Upper lobe of left lung (tissue), 6 donors: ENCODE measurements at regions not wholly inside any gene's neighbourhood (a gene's known extent, or its start where the extent isn't known, plus 50 kb on each side); places are given as distances from the start of the nearest gene placed in this dataset.

ENCODE experiments used
- ATAC-seq, 2 donors: fragments of 200-7000 bp; cut with Tn5 transposase; one replicate each; pipeline ENCODE4 v1.9.1; 2022; ENCODE audit warnings: mild to moderate bottlenecking in 2 of 2, moderate library complexity in 2 of 2; ENCODE audit not compliant: low FRiP score in 2 of 2
- DNase-seq, 2 donors: peaks; one replicate each; pipeline ENCODE4 v3.0.0-alpha.2; 2019 to 2020
- H3K27ac ChIP-seq, 4 donors: fragments of 200-600 bp; sonication (generic); one replicate each; pipeline ENCODE4 v1.5.1; 2016 to 2019
- H3K27me3 ChIP-seq, 4 donors: fragments of 200-600 bp; sonication (generic); one replicate each; pipeline ENCODE4 v1.5.1; 2017 to 2019
- H3K36me3 ChIP-seq, 4 donors: fragments of 200-600 bp; sonication (generic); one replicate each; pipeline ENCODE4 v1.5.1; 2016 to 2019
- H3K4me1 ChIP-seq, 4 donors: fragments of 200-600 bp; sonication (generic); one replicate each; pipeline ENCODE4 v1.5.1; 2018 to 2019
- H3K4me3 ChIP-seq, 4 donors: fragments of 200-600 bp; sonication (generic); one replicate each; pipeline ENCODE4 v1.5.1; 2017 to 2019; ENCODE audit warnings: mild to moderate bottlenecking in 2 of 4, moderate library complexity in 1 of 4
- H3K9me3 ChIP-seq, 4 donors: fragments of 200-600 bp; sonication (generic); one replicate each; pipeline ENCODE4 v1.5.1; 2018 to 2019
- CTCF ChIP-seq, 6 experiments: fragments of 450-650 bp in 4 of 6; fragments of 200-600 bp in 2 of 6; sonication (generic) in 2 of 6; IDR thresholded peaks; one replicate each; pipeline ENCODE4 v1.5.1; 2016 to 2019; ENCODE audit warnings: antibody characterized with exemption in 6 of 6
- EP300 ChIP-seq, 4 donors: sonication (generic); formaldehyde crosslinking; IDR thresholded peaks; one replicate each; pipeline ENCODE4 v1.5.1; 2017; ENCODE audit warnings: antibody characterized with exemption in 4 of 4, control low read depth in 2 of 4
- POLR2A ChIP-seq, 4 donors: fragments of 450-650 bp; IDR thresholded peaks; one replicate each; pipeline ENCODE4 v1.5.1; 2016 to 2017; ENCODE audit warnings: antibody characterized with exemption in 4 of 4, mild to moderate bottlenecking in 2 of 4
- POLR2AphosphoS5 ChIP-seq, 2 donors: sonication (generic); formaldehyde crosslinking; IDR thresholded peaks; one replicate each; pipeline ENCODE4 v1.5.1; 2017; ENCODE audit warnings: antibody characterized with exemption in 2 of 2
- WGBS, 2 donors: methylation state at CpG; one replicate each; pipeline ENCODE4 v1.1.5; 2017 to 2018; 5-methylcytosine and 5-hydroxymethylcytosine counted together
- donor health status: DM: no; HTN: no; CAD: no; lungs with moderate emphysema.
- donor health status: DM: no; HTN: yes; CAD: no; lungs with severe emphysema.

- no peak for DNase-seq
- H3K4me1 ChIP-seq: no peaks in the 10 kb centered on the region
- H3K4me3 ChIP-seq: no peak overlapping the region
- no peaks in the 10 kb centered on the region for H3K27me3 ChIP-seq
- TF ChIP-seq CTCF (IDR thresholded peaks at IDR 0.05): no peak
- TF ChIP-seq POLR2AphosphoS5 (IDR thresholded peaks at IDR 0.05): no peak
- no peak for TF ChIP-seq EP300 (IDR thresholded peaks at IDR 0.05)
- TF ChIP-seq POLR2A (IDR thresholded peaks at IDR 0.05): no peak
- ATAC-seq: no peak
- WGBS, 2 donors: 65 to 69% methylated on average over 5 of the region's 5 CpGs
- H3K36me3 ChIP-seq: no peaks in the 10 kb centered on the region
- H3K9me3 ChIP-seq: no peaks in the 10 kb centered on the region
- no peak overlapping the region for H3K27ac ChIP-seq
These were observed 382.6 kb upstream of the MC4R start for GRCh38 chr18:60755134-60755533.

- no peak overlapping the region for H3K4me3 ChIP-seq
- peaks cover 0 to 5% (median 0%) of the 10 kb centered on the region in 4 donors for H3K9me3 ChIP-seq
- TF ChIP-seq CTCF (IDR thresholded peaks at IDR 0.05) (no peak), POLR2AphosphoS5 (IDR thresholded peaks at IDR 0.05) (no peak)
- H3K27ac ChIP-seq: no peak overlapping the region
- H3K27me3 ChIP-seq: no peaks in the 10 kb centered on the region
- H3K4me1 ChIP-seq: no peaks in the 10 kb centered on the region
- DNase-seq (no peak), ATAC-seq (no peak)
- 52 to 100% methylated on average over 1 of the region's 1 CpG for WGBS, 2 donors
- no peaks in the 10 kb centered on the region for H3K36me3 ChIP-seq
These were observed 403.4 kb upstream of the MC4R start for GRCh38 chr18:60775978-60776377.

- Histone ChIP-seq H3K36me3 (no peaks in the 10 kb centered on the region), H3K27me3 (no peaks in the 10 kb centered on the region), H3K27ac (no peak overlapping the region), H3K4me1 (no peaks in the 10 kb centered on the region), H3K9me3 (peaks cover 0 to 5% (median 0%) of the 10 kb centered on the region in 4 donors), H3K4me3 (no peak overlapping the region)
- TF ChIP-seq POLR2A (IDR thresholded peaks at IDR 0.05) (no peak), CTCF (IDR thresholded peaks at IDR 0.05) (no peak), POLR2AphosphoS5 (IDR thresholded peaks at IDR 0.05) (no peak), EP300 (IDR thresholded peaks at IDR 0.05) (no peak)
- WGBS, 2 donors: 80 to 85% methylated on average over 1 of the region's 1 CpG
- no peak for ATAC-seq
- DNase-seq: no peak
These were observed 411.6 kb upstream of the MC4R start for GRCh38 chr18:60784161-60784560.

GRCh38 chr18:60794802-60795201 lies 422.2 kb upstream of the MC4R start:
- Histone ChIP-seq H3K9me3 (no peaks in the 10 kb centered on the region), H3K27me3 (no peaks in the 10 kb centered on the region), H3K4me3 (no peak overlapping the region), H3K36me3 (no peaks in the 10 kb centered on the region), H3K4me1 (no peaks in the 10 kb centered on the region), H3K27ac (no peak overlapping the region)
- no peak for ATAC-seq
- TF ChIP-seq POLR2AphosphoS5 (IDR thresholded peaks at IDR 0.05): no peak
- no peak for TF ChIP-seq EP300 (IDR thresholded peaks at IDR 0.05)
- no peak for TF ChIP-seq CTCF (IDR thresholded peaks at IDR 0.05)
- peak in 1 of 2 donors; percentile 17 for DNase-seq
- 80 to 82% methylated on average over 5 of the region's 5 CpGs for WGBS, 2 donors

- H3K4me3 ChIP-seq: no peak overlapping the region
- H3K36me3 ChIP-seq: no peaks in the 10 kb centered on the region
- no peaks in the 10 kb centered on the region for H3K9me3 ChIP-seq
- no peak for TF ChIP-seq POLR2A (IDR thresholded peaks at IDR 0.05)
- no peak for TF ChIP-seq CTCF (IDR thresholded peaks at IDR 0.05)
- no peak for TF ChIP-seq POLR2AphosphoS5 (IDR thresholded peaks at IDR 0.05)
- no peak for TF ChIP-seq EP300 (IDR thresholded peaks at IDR 0.05)
- DNase-seq (no peak), ATAC-seq (no peak)
- H3K27ac ChIP-seq: no peak overlapping the region
- H3K27me3 ChIP-seq: no peaks in the 10 kb centered on the region
- WGBS, 2 donors: 63 to 66% methylated on average over 3 of the region's 3 CpGs
- no peaks in the 10 kb centered on the region for H3K4me1 ChIP-seq
These were observed 431.8 kb upstream of the MC4R start for GRCh38 chr18:60804415-60804814.
